ENCODE measurements at regions not wholly inside any gene's neighbourhood (a gene's known extent, or its start where the extent isn't known, plus 50 kb on each side); places are given as distances from the start of the nearest gene placed in this dataset.

GRCh38 chr16:55155815-55156214 is 168.2 kb upstream of the IRX6 start:
- TF ChIP-seq CTCF (IDR thresholded peaks at IDR 0.05 in 2 of 3, conservative IDR thresholded peaks at IDR 0.05 in 1 of 3; ENCODE audit: insufficient read depth in 2 of 3, low read depth in 1 of 3, low read length in 3 of 3), result 0 out of 6 replicates have a peak, but pooled peaks of 1 of the 3 experiments have one; percentile 21
- no peak for TF ChIP-seq SMARCC2 (IDR thresholded peaks at IDR 0.05; ENCODE audit: low read depth)
- peak; percentile 93 for TF ChIP-seq ZKSCAN1 (IDR thresholded peaks at IDR 0.05; ENCODE audit: low read depth, low read length)
- peak; percentile 35 for TF ChIP-seq SPI1 (IDR thresholded peaks at IDR 0.05; ENCODE audit: borderline replicate concordance, low read depth, low read length)
- TF ChIP-seq MXD1 (CRISPR knock-in tag; IDR thresholded peaks at IDR 0.05; ENCODE audit: borderline replicate concordance, poor library complexity, severe bottlenecking), result no peak
- peak; percentile 49; the same call in 1 of the 2 replicates for TF ChIP-seq NFIC (IDR thresholded peaks at IDR 0.05)
- FAIRE-seq, result no peak
- DNase-seq (ENCODE audit: extremely low read depth in 1 of 4, low spot score in 3 of 4), result peak; percentile 13 to 50 (median 34)
- intact Hi-C loops (cut with micrococcal nuclease), result no loop called here
- ChIA-PET CTCF (ENCODE audit: low intra/inter-chr PET ratio) (no interaction called here), POLR2A (interaction anchor here (0.6 to 1.7 kb wide), 3 partner anchors 17 to 22 kb away, joined by 3 to 5 read pairs (median 4); no protein-coding TSS in a partner anchor)
- H3K9me1 ChIP-seq (ENCODE audit: control insufficient read depth, insufficient read depth, low read length), result no peaks in the 10 kb centered on the region
- no peak overlapping the region for H3K9ac ChIP-seq (ENCODE audit: insufficient read depth in 1 of 2, low read depth in 2 of 2, low read length in 2 of 2)
- H2AFZ ChIP-seq (ENCODE audit: low read depth, low read length), result no peak overlapping the region
- no peaks in the 10 kb centered on the region for H3K9me3 ChIP-seq (replicated peaks; ENCODE audit: control insufficient read depth, insufficient read depth, low read depth, low read length)
- H3K79me2 ChIP-seq (ENCODE audit: control insufficient read depth, insufficient read depth, low read length), result no peaks in the 10 kb centered on the region
- no peaks in the 10 kb centered on the region; a peak in 1 of 5 replicates for H3K27me3 ChIP-seq (ENCODE audit: control insufficient read depth in 2 of 2, insufficient read depth in 2 of 2, low read length in 2 of 2)
- in situ Hi-C loops (cut with MboI), result no loop called here
- no peaks in the 10 kb centered on the region for H3K36me3 ChIP-seq (ENCODE audit: control insufficient read depth, insufficient read depth, low read length)
- WGBS (ENCODE audit: insufficient coverage, low coverage, missing lambda C conversion rate), result 2% methylated on average over 9 of the region's 9 CpGs
- peak; percentile 64 for ATAC-seq
- no peak overlapping the region for H3K27ac ChIP-seq (ENCODE audit: extremely low read depth, low read depth, low read length)
- no peak overlapping the region for H3K4me2 ChIP-seq (ENCODE audit: insufficient read depth, low read length)
- no TSS peak for BruUV-seq (replicated peaks)
- no peaks in the 10 kb centered on the region for H4K20me1 ChIP-seq (replicated peaks; ENCODE audit: control insufficient read depth, insufficient read depth, low read length)
- no peaks in the 10 kb centered on the region for H3K4me1 ChIP-seq (replicated peaks in 1 of 2; ENCODE audit: control insufficient read depth in 2 of 2, insufficient read depth in 2 of 2, low read length in 2 of 2)
- no peak overlapping the region for H3K4me3 ChIP-seq

Data from K562 (cell line).